DMS79 (cell line): ENCODE measurements at regions not wholly inside any gene's neighbourhood (a gene's known extent, or its start where the extent isn't known, plus 50 kb on each side); places are given as distances from the start of the nearest gene placed in this dataset.
"Not testable (repeated sequence)": the region's sequence is repeated elsewhere in the genome, so short reads cannot be mapped to it uniquely, and the experiment has no call there.

ENCODE experiments used
- DNase-seq: peaks from one replicate; lab custom pipeline; 2025; lab: John Stamatoyannopoulos, UW

DNA sequence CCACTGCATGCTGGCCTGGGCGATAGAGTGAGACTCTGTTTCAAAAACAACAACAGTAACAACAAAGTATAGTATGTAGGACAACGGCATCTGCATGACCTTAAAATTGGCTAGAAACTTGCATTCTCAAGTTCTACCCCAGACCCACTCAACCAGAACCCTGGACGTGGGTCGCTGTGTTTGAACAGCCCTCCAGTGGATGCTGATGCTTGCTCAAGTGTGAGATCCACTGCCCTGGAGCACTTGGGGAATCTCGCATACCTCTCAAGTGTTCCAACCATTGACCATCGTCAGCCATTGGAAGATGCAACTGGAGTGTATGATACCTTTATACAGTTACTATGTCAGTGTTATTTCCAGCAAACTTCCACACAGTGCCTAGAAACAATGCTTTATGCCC, 435.9 kb downstream of the DCDC2C start:
- peak; percentile 45 for DNase-seq

DNA sequence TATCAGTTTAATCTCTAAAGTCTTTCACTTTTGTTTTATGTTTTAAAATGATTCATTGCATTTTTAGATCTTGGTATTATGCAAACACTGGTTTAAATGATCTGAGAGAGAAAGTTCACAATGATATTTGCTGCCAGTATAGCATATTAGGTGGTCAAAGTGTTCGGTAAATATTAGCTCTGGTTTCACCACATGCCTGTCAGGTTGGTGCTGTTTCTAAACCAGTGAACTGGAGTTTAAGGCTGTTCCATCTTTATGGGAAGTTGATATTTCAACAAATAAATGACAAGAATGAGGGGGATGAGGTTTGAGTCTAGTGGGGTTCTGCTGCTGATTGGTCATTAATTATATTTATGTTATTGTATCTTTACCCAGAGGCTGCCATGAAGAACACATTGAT, 436.4 kb downstream of the DCDC2C start:
- DNase-seq, result no peak

DNA sequence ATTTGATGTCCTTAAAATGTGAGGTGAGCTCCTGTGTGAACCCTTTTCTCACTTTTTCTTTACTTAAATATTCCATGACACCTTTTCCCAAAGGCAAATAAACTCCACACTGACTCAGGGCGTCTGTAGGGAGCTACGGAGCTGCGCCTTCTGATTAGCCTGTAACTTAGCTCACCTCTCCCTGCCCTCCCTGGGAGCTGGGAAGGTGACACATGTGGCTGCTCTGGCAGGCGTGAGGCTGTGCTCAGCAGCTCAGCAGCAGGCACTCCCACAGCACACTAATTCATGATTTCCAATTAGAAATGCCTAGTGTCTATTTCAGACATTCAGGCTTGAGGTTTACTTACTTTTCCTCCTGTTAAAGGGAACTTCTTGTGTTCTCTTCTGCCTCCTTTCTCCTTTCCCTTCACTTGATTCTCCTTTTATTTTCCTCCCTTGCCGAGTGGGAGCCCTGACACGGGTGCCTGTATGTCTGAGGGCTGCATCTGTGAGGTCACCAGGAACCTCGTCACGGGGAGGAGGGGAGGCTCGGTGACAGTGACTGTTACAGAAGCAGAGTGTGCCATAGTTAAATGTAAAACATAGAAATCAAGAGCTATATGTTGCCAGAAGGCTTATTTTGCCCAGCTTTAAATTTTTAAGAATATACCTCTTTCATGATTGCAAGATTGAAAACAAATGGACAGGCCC, 437.1 kb downstream of the DCDC2C start:
- DNase-seq, result no peak

DNA sequence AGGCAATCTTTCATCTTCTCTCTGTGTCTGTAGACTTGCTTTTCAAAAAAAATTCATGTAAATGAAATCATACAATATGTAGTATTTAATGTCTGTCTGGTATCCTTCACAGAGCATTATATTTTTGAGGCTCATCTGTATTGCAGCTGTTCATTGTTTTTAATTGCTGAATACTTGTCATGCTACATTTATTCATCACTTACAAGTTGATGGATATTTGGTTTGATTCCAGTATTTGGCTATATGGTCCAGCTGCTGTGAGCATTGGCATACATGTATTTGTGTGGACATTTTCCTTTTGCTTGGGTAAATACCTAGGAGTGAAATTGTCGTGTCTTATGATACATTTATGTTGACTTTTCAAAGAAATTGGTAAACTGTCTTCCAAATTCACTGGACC, 441.4 kb downstream of the DCDC2C start:
- no peak for DNase-seq

DNA sequence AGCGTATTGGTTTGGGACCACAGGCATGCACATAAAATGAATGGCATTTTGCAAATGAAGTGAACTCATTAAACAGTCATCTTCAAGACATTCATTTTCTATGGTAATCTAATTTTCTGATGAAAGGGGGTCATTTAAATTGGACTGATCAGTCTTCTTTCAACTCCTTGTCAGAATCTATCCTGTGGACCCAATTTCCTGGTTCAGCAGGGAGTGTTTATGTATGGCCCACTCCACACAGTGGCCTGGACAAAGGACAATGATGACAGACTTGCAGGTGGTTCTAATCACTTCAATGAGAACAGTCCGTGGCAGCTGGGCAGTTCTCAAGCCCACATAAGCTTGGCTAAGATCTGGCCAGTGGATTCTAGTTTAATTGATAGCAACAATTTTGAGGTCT, 448.1 kb downstream of the DCDC2C start:
- no peak for DNase-seq

DNA sequence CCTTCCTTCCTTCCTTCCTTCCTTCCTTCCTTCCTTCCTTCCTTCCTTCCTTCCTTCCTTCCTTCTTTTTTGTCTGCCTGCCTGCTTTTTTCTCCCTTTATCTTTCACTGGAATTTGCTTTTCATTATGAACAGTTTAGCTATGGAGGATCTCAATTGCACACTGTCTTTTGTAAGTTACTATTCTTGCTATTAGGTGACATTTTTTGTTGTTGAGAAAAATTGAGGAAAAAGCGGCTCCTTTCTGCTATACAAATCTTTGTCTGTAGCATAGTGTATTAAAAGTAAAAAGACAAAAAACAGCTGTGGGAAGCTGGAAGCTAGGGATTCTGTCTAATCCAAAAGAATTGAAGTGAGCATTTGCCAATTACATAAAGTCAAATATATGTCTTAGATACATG, 448.7 kb downstream of the DCDC2C start:
- DNase-seq, result no peak

DNA sequence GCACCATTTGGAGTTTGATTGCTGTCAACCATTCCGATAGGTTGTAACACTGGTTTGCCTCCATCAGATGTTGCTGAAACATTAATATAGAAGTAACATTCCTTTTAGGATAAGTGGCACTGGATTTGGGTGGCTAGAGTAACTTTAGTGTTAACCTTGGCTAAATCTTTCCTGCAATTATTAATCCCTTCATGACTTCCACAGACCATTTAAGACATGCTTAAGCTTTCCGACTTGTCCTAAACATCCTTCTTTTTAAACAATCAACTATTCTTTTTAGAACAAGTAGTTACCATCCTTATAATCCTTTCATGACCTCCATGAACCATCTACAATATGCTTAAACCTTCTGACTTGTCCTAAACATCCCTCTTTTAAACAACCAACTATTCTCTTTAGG, 465.5 kb downstream of the DCDC2C start:
- DNase-seq, result no peak

DNA sequence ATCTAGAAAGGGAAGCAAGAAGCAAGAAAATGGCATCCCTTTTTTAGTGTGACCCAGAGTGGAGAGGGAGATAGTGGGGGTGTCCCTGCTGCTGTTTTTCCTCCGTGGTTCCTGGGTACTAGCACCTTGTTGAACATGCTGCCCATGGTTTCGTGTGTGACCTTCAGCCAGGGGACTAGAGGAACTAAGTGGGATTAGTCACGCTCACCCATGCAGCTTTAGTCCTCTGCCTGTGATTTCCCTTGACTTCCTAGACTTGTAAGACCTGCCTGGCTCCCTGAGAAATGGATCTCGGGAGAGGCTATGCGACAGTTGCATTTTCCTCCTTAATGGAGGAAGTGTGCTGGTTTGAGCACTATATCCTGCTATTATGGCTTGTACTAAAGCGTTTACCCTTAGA, 471.4 kb downstream of the DCDC2C start:
- no peak for DNase-seq

DNA sequence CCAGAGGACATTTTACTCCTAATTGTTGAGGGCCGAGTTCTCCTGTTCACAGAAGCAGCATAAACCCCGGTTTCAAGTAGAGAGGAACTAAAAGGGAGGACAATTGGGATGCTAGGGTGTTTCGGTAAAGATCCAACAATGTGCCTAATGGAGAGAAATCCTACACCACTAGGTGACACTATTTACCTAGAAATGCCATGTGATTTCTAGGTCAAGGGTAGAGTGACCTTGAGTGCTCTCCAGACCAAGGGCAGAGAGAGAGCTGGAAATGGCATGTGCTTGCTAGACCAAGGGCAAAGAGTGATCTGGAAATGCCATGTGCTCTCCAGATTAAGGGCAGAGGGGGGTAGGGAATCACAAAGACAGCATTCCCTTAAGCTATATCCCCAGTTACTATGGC, 472.0 kb downstream of the DCDC2C start:
- no peak for DNase-seq

DNA sequence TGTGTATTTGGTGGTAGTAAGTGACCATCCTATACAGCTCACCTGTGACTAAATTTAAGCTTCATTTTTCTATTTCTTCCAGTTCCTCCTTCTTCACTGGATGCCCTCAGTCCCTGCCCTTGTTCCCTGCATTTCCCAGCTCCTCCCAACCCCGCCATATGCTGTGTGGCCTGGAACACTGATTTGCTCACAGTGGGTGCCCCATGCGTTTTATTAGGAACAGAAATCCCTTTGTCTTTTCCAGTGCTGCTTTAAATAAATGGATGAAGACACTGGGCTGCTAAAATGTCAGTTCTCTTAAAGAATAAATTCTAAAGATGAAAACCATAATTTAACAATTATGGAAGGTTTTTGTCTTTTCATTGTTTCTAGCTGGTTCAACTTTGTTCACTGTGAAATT, 477.3 kb downstream of the DCDC2C start:
- no peak for DNase-seq

DNA sequence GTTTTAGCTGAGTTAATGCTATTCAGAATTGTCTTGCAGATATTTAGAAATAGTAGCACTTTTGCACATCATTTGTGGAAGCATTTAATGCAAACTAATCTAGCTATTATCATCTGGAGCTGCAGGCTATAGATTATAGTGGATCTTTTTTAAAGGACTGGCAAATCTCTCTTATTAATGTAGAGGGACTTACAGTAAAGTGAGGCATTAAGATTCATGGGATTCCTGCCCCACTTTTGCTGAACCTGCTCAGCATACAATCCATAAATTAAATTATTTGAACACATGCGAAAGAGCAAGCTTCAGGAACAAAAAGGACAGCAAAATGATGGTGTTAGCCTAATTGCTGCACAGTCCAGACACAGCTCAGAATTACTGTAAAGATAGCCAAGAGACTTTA, 477.7 kb downstream of the DCDC2C start:
- DNase-seq, result no peak

DNA sequence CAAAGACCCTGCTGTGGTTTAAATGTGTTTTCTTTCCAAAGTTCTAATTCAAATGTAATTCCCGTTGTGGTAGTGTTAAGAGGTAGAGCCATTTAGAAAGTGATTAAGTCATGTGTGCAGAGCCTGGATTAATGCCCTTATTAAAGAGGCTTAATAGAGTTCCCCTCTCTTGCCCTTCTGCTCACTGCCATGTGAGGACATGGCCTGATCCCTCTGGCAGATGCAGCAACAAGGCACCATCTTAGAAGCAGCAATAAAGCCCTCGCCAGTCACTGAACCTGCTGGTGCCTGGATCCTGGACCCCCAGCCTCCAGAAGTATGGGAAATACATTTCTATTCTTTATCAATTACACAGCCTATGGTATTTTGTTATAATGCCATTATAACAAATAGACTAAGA, 485.2 kb downstream of the DCDC2C start:
- DNase-seq, result no peak

DNA sequence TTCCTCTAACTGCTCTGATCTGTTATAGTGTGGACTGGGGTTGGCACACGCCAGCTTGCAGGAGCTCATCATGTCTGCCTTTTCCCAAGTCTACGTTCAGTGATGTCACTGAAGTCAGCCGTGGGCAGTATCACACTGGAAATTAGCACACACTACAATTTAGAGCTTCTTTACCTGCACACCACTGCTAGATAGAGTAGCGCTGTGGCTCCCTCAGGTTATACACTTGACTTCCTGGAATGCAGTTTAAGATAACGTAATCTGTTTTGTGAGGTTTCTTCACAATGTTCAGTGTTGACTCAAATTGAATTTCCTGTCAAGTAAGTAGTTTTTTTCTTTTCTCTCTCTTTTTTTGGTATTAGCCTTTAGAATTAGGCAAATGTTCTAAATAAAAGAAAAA, 487.2 kb downstream of the DCDC2C start:
- no peak for DNase-seq

DNA sequence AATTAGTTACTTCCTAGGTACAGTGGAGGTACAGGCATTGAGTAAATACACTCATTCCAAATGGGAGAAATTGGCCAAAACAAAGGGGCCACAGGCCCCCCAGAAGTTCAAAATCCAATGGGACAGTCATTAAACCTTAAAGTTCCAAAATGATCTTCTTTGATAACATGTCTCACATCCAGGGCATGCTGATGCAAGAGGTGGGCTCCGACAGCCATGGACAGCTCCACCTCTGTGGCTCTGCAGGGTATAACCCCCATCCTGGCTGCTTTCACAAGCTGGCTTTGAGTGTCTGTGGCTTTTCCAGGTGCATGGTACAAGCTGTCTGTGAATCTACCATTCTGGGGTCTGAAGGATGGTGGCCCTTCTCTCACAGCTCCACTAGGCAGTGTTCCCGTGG, 488.7 kb downstream of the DCDC2C start:
- no peak for DNase-seq

DNA sequence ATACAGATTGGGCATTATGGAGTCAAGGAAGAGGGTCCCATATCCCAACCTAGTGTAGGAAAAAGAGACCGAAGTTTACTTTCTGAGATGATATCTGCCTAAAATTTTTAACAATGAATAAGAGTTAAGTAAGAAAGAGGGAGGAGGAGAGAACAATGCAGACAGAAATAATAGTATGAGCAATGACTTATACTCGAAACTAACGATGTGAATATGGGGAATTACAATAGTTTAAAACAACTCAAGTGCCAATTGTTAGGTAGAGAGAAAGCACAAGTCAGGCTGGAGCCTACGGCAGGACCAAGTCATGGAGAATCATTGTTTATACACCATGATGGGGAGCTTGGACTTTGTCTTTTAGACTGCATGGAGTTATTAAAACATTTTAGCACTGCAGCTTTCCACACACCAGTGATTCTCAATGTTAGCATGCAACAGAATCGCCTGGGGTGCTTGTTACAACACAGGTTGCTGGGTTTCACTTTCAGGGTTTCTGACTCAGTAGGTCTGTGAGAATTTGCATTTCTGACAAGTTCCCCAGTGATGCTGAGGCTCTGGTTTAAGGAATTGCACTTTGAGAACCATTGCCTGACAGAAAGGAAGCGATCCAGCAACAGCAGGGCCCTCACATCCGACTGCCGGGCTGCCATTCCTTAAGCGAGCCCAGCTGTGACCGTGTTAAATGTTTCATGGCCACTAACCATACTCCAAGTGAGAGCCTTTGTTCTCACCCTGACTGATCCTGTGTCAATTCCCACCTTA, 511.2 kb downstream of the DCDC2C start:
- no peak for DNase-seq

DNA sequence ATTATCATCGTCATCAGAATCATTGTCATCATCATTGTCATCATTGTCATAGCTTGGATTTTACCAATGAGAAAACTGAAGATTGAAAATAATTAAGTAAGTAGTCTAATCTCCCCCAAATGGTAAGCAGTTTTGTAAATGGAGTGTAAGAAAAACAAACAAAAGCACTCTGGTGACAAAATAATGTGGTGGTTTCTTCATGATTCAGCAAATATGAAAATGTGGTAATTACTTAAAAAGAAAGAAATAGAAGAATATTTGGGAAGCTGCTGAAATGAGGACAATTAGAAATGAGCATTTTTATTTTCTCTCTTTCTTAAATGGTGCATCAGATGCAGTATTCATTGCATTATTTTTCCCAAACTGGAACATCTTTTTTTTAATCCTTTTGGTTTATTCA, 514.4 kb downstream of the DCDC2C start:
- DNase-seq, result no peak

DNA sequence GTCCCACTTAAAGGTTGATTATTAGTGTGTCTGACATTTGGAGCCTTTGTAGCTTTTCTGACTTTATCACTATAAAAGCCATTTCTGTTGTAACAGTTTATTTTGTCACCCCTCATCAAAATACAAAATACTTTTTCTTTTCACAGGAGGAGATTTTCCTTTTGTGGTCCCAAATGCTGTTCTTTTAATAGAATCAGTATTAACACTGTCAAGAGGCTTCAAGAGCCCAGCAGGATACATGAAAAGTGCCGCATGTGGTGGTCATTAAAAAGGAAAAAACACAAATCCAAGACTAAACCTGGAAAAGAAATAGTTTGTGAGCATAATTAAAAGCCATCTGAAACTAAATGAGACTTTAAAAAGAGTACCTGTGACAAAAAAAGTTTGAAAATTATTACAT, 515.7 kb downstream of the DCDC2C start:
- DNase-seq, result peak; percentile 2

DNA sequence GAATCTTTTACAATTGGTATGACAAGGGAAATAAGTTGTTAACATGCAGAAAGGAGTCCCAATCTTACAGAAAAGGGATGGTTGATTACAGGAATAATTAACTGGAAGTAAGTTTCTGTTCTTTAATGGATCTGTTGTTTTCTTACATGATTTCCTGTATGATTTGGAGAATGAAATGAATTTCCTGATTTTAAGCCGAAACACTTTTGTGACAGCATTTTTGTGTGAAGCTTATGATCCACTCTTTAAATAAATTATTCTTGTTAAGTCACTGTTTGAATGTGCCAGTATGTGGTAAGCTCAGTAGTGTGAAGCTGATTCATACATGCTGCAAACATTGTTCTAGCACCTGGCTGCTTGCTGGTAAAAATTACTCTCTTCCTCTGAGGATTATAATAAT, 516.2 kb downstream of the DCDC2C start:
- DNase-seq, result no peak

DNA sequence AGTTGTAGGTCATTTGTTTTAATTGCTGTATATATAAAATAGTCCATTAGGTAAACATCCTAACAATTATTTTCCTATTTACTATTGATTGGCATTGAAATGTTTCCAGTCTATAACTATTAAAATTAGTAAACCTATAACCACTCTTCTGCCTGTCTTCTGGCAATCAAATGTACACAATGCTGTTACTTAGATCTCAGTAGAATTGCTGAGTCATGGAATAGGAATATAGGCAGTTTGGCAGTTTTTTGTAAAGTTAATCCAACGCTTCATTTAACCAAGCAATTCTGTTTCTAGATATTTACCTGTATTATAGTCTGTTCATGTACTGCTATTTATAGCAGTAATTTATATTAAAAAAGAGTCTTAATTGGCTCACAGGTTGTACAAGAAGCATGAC, 518.1 kb downstream of the DCDC2C start:
- no peak for DNase-seq

DNA sequence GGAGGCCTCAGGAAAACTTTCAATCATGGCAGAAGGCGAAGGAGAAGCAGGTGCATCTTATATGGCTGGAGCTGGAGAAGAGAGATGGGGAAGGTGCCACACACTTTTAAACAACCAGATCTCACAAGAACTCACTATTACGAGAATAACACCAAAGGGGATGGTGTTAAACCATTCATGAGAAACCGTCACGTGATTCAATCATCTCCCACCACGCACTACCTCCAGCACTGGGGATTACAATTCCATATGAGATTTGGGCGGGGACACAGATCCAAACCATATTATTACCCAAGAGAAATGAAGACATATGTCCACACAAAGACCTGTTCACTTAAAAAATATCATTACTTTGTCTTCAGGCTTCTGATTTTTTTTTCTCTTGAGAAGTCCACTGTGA, 518.5 kb downstream of the DCDC2C start:
- DNase-seq, result no peak

DNA sequence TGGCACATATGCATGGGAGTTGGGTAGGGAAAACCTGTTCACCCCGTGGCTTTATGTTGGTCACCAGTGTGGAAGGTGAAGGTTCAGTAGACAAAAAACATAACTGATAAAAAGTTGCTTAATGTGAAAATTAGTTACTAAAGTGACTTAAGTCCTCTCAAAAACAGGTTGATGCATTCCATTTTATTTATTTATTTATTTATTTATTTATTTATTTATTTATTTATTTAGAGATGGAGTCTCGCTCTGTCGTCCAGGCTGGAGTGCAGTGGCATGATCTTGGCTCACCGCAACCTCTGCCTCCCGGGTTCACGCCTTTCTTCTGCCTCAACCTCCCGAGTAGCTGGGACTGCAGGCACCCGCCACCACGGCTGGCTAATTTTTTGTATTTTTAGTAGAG, 541.0 kb downstream of the DCDC2C start:
- not testable (repeated sequence) for DNase-seq

DNA sequence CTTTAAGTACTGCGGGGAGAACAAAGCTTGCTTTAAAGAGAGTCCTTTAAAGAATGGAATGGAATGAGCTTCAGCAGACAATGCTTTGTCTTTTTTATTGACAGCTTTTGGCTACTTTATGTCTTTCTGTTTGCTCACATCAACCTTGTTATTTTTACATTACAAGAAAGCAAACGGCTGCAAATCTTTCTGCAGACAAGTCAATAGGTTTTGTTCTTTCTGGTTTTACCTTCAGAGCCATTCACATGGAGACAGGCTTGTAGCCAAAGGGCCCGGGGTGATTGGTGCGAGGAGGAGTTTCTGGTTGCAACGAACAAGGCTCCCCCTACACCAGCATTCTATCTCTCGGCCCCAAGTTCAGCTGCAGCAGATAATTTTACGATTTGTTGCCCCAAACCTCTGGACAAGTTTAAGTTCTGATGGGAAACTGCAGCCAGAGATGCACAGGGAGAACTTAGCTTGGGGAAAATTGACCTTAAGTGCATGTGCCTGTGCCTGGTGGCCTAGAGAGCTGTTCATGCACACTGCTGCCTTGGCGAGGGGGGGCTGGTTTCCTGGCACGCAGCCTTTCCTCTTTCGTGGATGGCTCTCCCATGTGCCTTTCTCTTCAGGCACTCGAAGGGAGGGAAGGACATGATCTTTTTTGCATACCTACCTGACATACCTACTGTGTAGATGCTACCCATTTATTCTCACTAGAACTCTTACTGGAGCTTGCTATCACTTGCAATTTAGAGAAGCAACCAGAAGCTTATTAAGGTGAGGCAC, 543.2 kb downstream of the DCDC2C start:
- no peak for DNase-seq

DNA sequence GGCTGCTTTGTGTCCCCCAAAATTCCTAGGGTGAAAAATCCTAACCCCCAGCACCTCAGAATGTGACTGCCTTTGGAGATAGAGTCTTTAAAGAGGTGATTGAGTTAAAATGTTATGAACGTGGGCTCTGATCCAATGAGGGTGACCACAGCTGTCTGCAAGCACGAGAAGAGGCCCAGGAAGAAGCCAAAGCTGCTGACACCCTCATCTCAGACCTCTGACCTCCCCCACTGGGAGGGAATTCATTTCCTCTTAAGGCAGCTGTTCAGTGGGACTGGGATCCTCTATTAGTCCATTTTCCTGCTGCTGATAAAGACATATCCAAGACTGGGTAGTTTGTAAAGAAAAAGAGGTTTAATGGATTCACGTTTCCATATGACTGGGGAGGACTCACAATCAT, 544.4 kb downstream of the DCDC2C start:
- DNase-seq, result no peak
